GM23248 (cell line): ENCODE measurements at regions not wholly inside any gene's neighbourhood (a gene's known extent, or its start where the extent isn't known, plus 50 kb on each side); places are given as distances from the start of the nearest gene placed in this dataset.

Source experiments
- EZH2 ChIP-seq: fragments of 200-600 bp; sonication (generic); IDR thresholded peaks from 2 replicates; pipeline ENCODE4 v1.6.1; 2018; ENCODE audit warnings: antibody characterized with exemption, mild to moderate bottlenecking; ENCODE audit not compliant: insufficient read depth, poor library complexity, severe bottlenecking
- EZH2phosphoT487 ChIP-seq: fragments of 200-600 bp; sonication (generic); IDR thresholded peaks from 2 replicates; pipeline ENCODE4 v1.6.1; 2018; ENCODE audit warnings: antibody characterized with exemption, moderate library complexity, mild to moderate bottlenecking, low read depth; ENCODE audit not compliant: insufficient read depth

DNA sequence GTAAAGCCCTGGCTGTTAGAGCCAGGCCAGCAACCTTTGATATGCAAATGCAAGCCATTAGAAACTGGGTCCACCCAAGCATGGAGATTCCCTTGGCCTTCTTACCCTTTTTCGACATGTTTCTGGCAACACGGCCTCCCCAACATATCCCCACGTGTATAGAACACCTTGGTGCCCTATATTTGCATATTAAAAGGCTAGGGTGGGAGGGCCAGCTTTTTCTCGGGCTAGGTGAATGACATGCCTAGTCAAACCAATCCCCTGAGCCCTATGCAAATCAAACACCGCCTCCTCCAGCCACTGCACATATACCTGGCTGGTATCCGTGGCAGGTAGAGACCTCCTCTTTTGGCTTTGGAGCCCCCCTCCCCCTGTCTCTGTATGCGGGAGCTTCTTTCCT is 55.6 kb upstream of the ZFR start:
- no peak for TF ChIP-seq EZH2
- no peak for TF ChIP-seq EZH2phosphoT487
